Psoas muscle (tissue), 7 donors: ENCODE measurements at regions not wholly inside any gene's neighbourhood (a gene's known extent, or its start where the extent isn't known, plus 50 kb on each side); places are given as distances from the start of the nearest gene placed in this dataset.

Experiments used
- ATAC-seq, 4 donors: fragments of 200-7000 bp; cut with Tn5 transposase; one replicate each; pipeline ENCODE4 v1.9.1; 2020; ENCODE audit warnings: moderate library complexity in 3 of 4, mild to moderate bottlenecking in 2 of 4
- DNase-seq, 2 donors: peaks; one replicate each; pipeline ENCODE4 v3.0.0-alpha.2; 2020
- H3K27ac ChIP-seq: fragments of 200-600 bp; one replicate; pipeline ENCODE4 v1.8.0; 2022
- H3K27me3 ChIP-seq, 3 donors: fragments of 200-600 bp in 1 of 3; one replicate each; pipeline versions ENCODE4 v1.6.1 to v1.8.0; 2013 to 2022; ENCODE audit warnings: low read length in 2 of 3, mild to moderate bottlenecking in 2 of 3, moderate library complexity in 1 of 3; ENCODE audit not compliant: insufficient read depth in 3 of 3
- H3K36me3 ChIP-seq, 2 donors: fragments of 200-600 bp in 1 of 2; one replicate each; pipeline versions ENCODE4 v1.6.1 to v1.8.0; 2013 to 2022; ENCODE audit warnings: low read depth in 1 of 2, mild to moderate bottlenecking in 1 of 2, moderate library complexity in 1 of 2; ENCODE audit not compliant: insufficient read depth in 1 of 2
- H3K4me1 ChIP-seq: fragments of 200-600 bp; one replicate; pipeline ENCODE4 v1.8.0; 2022
- H3K4me3 ChIP-seq: fragments of 200-600 bp; one replicate; pipeline ENCODE4 v1.8.0; 2022; ENCODE audit warnings: mild to moderate bottlenecking
- H3K9me3 ChIP-seq: fragments of 200-600 bp; one replicate; pipeline ENCODE4 v1.8.0; 2022
- CTCF ChIP-seq: fragments of 200-600 bp; IDR thresholded peaks from one replicate; pipeline ENCODE4 v1.8.0; 2022; ENCODE audit warnings: antibody characterized with exemption
- WGBS, 3 donors: extraction: QIAGEN DNeasy Blood & Tissue Kit; methylation state at CpG; one replicate each; pipeline versions ENCODE4 v1.1.6 to v1.1.7; 2013; 5-methylcytosine and 5-hydroxymethylcytosine counted together
- intact Hi-C, 2 donors: fragments of 100-400 bp; cut with DNase I; formaldehyde crosslinking; loops; one replicate each; pipeline versions ENCODE4 v1.11.0 to v1.14.2; 2022
- donor health status: healthy with polysubstance abuse.
- donor health status: DM: no; HTN: no; CAD: no; lungs with moderate emphysema.
- donor health status: Bipolar disorder and iron deficiency.
- donor health status: healthy.
- donor health status: DM: yes; HTN: yes; CAD: no.
- donor health status: DM: no; HTN: no; CAD: no.
- donor health status: DM: yes; HTN: yes; CAD: no.

- no peak for DNase-seq
- intact Hi-C loops = no loop called here
- WGBS, 3 donors = 53 to 73% (median 60%) methylated on average over 4 of the region's 4 CpGs
- H3K36me3 ChIP-seq = no peaks in the 10 kb centered on the region
- TF ChIP-seq CTCF = no peak
- no peaks in the 10 kb centered on the region for H3K27me3 ChIP-seq
- ATAC-seq = no peak
- H3K27ac ChIP-seq = no peak overlapping the region
- H3K4me1 ChIP-seq = no peaks in the 10 kb centered on the region
- H3K4me3 ChIP-seq = no peak overlapping the region
- no peaks in the 10 kb centered on the region for H3K9me3 ChIP-seq
These were observed 199.5 kb downstream of the KCNN2 start for GRCh38 chr5:114561415-114561814.
